ENCODE measurements at regions not wholly inside any gene's neighbourhood (a gene's known extent, or its start where the extent isn't known, plus 50 kb on each side); places are given as distances from the start of the nearest gene placed in this dataset.
A peak's percentile ranks its signal among the peaks of the same experiment; 100 is the strongest.

DNA sequence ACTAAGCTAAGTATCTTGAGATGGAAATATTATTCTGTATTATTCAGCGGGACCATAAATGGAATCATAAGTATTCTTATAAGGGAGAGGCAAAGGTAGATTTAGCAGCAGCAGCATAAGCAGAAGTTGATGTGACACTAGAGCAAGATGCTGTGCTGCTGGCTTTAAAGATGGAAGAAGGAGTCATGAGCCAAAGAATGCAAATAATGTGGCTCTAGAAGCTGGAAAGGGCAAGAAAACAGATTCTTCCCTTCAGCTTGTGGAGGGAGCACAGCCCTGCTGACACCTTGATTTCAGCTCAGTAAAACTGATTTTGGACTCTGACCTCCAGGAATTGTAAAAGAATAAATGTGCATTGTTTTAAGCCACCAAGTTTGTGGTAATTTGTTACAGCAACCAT lies 144.2 kb upstream of the ANKRD28 start:
- WGBS, 10 experiments = 100% methylated on average over 1 of the region's 1 CpG; no CpG with 5 or more reads in 5 of the 10 experiments
- no peak for ATAC-seq (replicated peaks in 6 of 8)
- in situ Hi-C loops (cut with MboI; ENCODE audit: low pct_unique_long_range_greater_than_20kb in 2 of 9, low sequenced_read_pairs in 9 of 9, unreplicated experiment in 9 of 9) = no loop called here
- Histone ChIP-seq H3K4me3 (no peak overlapping the region), H3K27ac (no peak overlapping the region), H3K4me1 (replicated peaks in 1 of 2) (no peaks in the 10 kb centered on the region)

DNA sequence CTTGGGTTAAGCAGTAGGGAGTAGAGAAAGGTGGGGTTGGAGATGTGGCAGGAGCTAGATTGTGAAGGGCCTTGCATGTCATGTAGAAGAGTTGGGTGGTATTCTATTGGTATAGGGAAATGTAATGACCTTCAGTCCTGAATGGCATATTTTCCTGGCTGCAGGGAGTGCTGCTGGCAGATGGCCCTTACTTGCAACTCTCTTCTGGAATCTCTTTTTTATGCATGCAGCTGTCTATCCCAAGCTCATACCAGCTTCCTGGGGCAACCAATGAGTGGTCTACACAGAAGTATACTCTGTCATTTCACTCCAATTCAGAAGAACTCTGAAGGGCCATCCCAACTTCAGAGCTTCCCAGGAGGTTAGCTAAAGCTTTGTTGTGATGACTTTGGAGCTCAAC lies 144.7 kb upstream of the ANKRD28 start:
- peak in 3 of 8 experiments; percentile 44 to 95 (median 58) for ATAC-seq (replicated peaks in 6 of 8)
- Histone ChIP-seq H3K27ac (no peak overlapping the region), H3K4me1 (replicated peaks in 1 of 2) (no peaks in the 10 kb centered on the region), H3K4me3 (no peak overlapping the region)
- in situ Hi-C loops (cut with MboI; ENCODE audit: low pct_unique_long_range_greater_than_20kb in 2 of 9, low sequenced_read_pairs in 9 of 9, unreplicated experiment in 9 of 9) = no loop called here

DNA sequence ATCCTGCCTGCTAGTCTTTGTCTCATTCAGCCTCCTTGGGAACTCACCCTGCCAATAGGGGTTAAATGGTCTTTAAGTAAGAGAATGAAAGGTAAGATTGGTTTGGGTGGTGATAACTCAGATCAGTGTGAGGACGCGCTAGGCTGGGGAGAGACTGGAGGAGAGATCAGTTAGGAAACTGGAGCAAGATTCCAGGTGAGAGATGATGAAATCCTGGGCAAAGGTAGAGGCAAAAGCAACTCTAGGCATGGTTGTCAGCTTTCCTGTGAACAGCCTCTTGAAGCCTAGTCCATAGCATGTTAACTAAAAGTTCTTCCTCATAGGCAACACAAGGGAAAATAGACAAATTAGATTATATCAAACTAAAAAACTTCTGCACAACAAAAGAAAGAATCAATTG lies 145.2 kb upstream of the ANKRD28 start:
- Histone ChIP-seq H3K4me3 (no peak overlapping the region), H3K27ac (no peak overlapping the region), H3K4me1 (replicated peaks in 1 of 2) (peaks cover 0 to under 1% of the 10 kb centered on the region in 2 donors)
- in situ Hi-C loops (cut with MboI; ENCODE audit: low pct_unique_long_range_greater_than_20kb in 2 of 9, low sequenced_read_pairs in 9 of 9, unreplicated experiment in 9 of 9) = no loop called here
- WGBS, 10 experiments = 60 to 100% (median 93%) methylated on average over 2 of the region's 2 CpGs; no CpG with 5 or more reads in 3 of the 10 experiments
- ATAC-seq (replicated peaks in 6 of 8) = no peak

DNA sequence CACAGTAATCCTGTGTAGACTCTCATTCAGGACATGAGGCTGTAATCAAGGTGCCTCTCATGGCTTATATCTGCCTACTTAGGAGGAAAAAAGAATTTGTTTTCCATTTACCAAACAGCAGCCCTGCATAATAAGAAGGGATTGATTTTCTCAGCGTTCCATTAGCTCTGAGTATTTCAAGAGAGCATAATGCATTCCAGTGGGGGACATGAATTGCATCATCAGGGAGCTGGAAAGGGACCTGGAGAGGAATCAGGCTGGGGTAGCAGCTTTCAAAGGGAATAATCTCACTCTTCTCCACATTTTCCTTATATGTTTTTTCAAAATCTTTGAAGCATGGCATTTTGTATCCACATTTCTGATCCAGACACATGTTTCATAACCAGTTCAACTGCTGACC lies 150.6 kb upstream of the ANKRD28 start:
- Histone ChIP-seq H3K27ac (no peak overlapping the region), H3K4me3 (no peak overlapping the region), H3K4me1 (replicated peaks in 1 of 2) (peaks cover 0 to 8% of the 10 kb centered on the region in 2 donors)
- in situ Hi-C loops (cut with MboI; ENCODE audit: low pct_unique_long_range_greater_than_20kb in 2 of 9, low sequenced_read_pairs in 9 of 9, unreplicated experiment in 9 of 9) = no loop called here
- peak in 3 of 8 experiments; percentile 58 to 83 (median 69) for ATAC-seq (replicated peaks in 6 of 8)
- 0 to 80% (median 40%) methylated on average over 1 of the region's 1 CpG; no CpG with 5 or more reads in 4 of the 10 experiments for WGBS, 10 experiments

DNA sequence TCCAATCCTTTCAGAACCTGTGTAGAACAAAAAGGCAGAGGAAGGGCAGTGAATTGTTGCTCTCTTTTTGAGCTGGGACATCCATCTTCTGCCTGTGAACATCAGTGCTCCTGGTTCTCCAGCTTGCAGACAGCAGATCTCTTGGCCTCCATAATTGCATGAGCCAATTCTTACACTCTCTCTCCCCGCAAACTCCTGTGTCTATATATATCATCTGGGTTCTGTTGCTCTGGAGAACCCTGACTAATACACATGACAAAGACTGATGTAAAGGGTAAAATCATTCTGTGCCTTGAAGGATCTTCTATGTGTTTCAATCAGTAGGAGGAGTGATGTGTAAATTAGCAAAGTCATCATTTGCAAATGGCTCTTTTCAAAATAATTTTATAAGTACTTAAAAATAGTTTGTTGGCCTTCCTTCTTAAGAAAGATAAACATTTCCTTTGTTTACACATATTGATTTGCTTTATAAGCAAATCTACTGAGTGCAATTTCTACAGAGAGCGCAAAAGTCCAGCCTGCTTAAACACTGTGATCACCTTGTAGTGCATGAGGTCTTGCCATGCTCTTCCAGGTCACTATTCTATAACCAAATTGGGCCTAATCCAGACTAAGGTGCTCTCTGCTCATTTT lies 154.9 kb upstream of the ANKRD28 start:
- WGBS, 10 experiments = 57 to 100% (median 94%) methylated on average over 1 to 2 of the region's 2 CpGs; no CpG with 5 or more reads in 3 of the 10 experiments
- no peak overlapping the region for H3K27ac ChIP-seq
- H3K4me3 ChIP-seq = no peak overlapping the region
- in situ Hi-C loops (cut with MboI; ENCODE audit: low pct_unique_long_range_greater_than_20kb in 2 of 9, low sequenced_read_pairs in 9 of 9, unreplicated experiment in 9 of 9) = no loop called here
- peak in 5 of 8 experiments; percentile 27 to 75 (median 32) for ATAC-seq (replicated peaks in 6 of 8)
- peaks cover 6 to 8% of the 10 kb centered on the region in 2 donors for H3K4me1 ChIP-seq (replicated peaks in 1 of 2)

DNA sequence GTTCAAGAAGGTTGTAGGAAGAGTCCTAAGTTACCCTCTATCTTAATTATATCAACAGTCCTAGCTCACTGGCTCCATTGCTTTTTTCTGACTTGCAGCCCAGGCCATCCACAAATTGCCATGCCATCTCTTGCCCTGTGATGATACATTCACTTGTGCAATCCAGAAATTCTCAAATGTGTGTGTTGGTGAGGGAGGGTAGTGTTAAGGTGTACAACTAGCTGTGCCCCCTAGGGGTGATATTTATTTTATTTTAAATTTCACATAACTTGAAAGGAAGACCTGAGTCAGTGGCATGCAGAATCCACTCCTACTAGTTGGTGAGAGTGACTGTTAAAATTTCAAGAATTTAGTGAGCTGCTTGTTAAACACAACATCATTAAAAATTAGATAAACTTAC lies 156.1 kb upstream of the ANKRD28 start:
- H3K4me3 ChIP-seq = no peak overlapping the region
- ATAC-seq (replicated peaks in 6 of 8) = no peak
- peaks cover 0 to 6% of the 10 kb centered on the region in 2 donors for H3K4me1 ChIP-seq (replicated peaks in 1 of 2)
- in situ Hi-C loops (cut with MboI; ENCODE audit: low pct_unique_long_range_greater_than_20kb in 2 of 9, low sequenced_read_pairs in 9 of 9, unreplicated experiment in 9 of 9) = no loop called here
- no peak overlapping the region for H3K27ac ChIP-seq

DNA sequence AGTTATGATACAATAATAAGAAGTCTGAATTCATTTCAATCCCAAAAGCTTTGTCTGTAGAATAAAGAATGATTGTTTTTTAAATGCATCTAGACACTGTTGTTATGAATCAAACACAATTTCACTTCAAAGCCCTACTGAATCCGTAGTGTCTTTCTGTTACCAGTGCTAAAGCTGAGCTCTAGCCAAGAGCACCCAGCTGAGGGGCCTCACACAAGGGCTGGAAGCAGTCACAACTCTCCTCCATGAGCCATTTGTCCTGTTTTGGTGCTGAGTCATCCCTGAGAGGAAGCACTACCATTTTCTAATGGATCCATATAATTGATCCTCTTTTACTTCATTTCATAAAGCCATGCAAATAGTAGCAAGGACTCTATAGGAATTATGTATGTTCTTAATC lies 158.2 kb upstream of the ANKRD28 start:
- WGBS, 10 experiments = 40 to 89% methylated on average over 1 of the region's 1 CpG; no CpG with 5 or more reads in 8 of the 10 experiments

DNA sequence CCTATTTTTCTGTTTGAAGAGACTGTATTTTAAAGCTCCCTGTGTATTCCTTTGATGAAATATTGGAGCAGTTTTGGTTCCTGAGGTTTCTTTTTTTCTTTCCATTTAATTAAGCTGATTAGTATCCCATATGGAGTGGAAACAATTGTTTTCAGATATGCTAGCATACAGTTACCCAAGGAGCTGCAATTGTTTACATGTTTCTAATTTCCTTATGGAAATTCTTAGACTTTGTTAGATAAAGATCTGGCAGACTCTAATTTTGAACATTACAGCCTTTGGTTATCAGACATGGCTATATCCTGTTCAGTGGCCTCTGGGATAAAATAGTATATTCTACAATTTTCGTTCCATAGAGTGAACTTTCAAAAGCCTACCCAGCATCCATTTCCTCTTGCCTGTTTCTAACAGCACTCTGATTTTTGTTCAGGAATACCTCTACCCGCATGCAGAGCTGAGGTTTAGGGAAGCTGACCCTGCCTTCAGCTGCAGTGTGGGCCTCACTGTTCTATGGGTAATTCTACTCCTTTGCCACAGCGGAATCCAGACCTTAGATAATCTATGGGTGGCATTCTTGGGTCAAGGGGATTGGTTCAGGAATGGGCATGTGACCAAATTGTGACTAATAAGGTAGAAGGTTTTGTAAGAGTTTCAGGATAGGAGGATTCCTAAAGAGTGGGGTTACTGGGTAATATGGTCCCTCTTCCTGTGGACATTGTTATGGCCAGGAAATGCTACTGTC lies 161.1 kb upstream of the ANKRD28 start:
- WGBS, 10 experiments = 60 to 100% (median 97%) methylated on average over 1 to 3 of the region's 3 CpGs; no CpG with 5 or more reads in 1 of the 10 experiments
- peak in 1 of 8 experiments; percentile 17 for ATAC-seq (replicated peaks in 6 of 8)
- Histone ChIP-seq H3K4me1 (replicated peaks in 1 of 2) (peaks cover 0 to 6% of the 10 kb centered on the region in 2 donors), H3K4me3 (no peak overlapping the region), H3K27ac (no peak overlapping the region)
- in situ Hi-C loops (cut with MboI; ENCODE audit: low pct_unique_long_range_greater_than_20kb in 2 of 9, low sequenced_read_pairs in 9 of 9, unreplicated experiment in 9 of 9) = no loop called here

More for the DNA sequence above, 158.2 kb upstream of the ANKRD28 start:
- peak in 4 of 8 experiments; percentile 46 to 72 (median 56) for ATAC-seq (replicated peaks in 6 of 8)
- in situ Hi-C loops (cut with MboI; ENCODE audit: low pct_unique_long_range_greater_than_20kb in 2 of 9, low sequenced_read_pairs in 9 of 9, unreplicated experiment in 9 of 9) = no loop called here
- Histone ChIP-seq H3K27ac (no peak overlapping the region), H3K4me1 (replicated peaks in 1 of 2) (peaks cover 0 to 6% of the 10 kb centered on the region in 2 donors), H3K4me3 (no peak overlapping the region)

DNA sequence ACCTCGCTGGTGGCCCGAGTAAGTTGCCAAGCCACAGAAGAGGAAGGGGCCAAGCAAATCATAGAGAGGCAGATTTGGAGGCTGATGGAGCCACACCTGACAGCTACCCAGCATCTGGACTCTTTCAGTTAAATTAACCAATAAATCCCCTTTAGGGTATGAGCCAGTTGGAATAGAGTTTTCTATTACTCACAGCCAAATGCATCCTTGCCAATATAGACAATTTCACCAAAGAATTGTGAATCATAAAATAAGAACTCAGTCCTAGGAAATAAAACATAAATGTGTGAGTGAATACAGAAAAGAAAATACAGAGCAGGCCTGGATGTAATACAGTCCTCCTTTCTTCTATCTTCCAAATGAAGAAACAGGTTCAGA lies 161.6 kb upstream of the ANKRD28 start:
- ATAC-seq (replicated peaks in 6 of 8) = no peak
- Histone ChIP-seq H3K4me1 (replicated peaks in 1 of 2) (peaks cover 0 to 6% of the 10 kb centered on the region in 2 donors), H3K27ac (no peak overlapping the region), H3K4me3 (no peak overlapping the region)
- in situ Hi-C loops (cut with MboI; ENCODE audit: low pct_unique_long_range_greater_than_20kb in 2 of 9, low sequenced_read_pairs in 9 of 9, unreplicated experiment in 9 of 9) = no loop called here
- 67 to 100% (median 92%) methylated on average over 1 to 2 of the region's 2 CpGs; no CpG with 5 or more reads in 4 of the 10 experiments for WGBS, 10 experiments

DNA sequence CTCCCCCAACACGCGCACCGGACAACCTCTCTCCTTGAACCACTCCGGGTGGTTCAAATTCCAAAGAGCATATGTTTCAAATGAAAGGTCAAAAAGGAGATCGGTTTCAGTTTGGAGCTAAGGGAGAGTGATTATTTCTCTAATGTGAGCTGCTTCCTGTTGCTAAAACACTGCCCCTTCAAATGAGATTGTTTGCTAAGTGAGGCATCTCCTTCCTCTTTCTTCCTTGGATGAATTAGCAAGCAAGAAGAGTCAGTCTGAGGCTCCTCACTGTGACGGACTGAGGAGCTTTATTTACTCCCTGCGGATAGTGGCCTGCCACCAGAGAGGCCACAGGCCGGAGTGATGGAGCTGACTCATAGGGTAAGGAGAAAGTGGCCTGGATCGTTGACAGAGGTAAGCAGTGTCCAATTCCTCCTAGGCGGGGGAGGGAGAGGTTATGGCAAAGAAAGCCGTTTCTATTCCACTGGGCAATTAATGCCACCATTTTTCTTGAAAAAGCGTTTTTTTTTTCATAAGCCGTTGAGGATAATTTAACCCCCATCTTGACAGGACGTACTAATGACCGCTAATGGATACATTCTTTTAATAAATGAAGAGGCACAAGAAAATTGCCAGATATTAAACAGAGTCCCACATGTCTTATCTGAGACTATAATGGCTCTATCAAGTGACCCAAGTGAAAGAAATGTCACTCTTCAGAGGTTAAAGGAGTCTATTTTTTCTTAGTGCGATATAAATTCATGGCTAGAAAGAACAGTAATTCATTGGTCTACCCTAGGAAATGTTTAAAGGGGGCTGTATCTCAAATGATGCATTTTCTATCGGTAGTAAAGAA lies 167.0 kb upstream of the ANKRD28 start:
- Histone ChIP-seq H3K27ac (no peak overlapping the region), H3K4me1 (replicated peaks in 1 of 2) (no peaks in the 10 kb centered on the region), H3K4me3 (no peak overlapping the region)
- WGBS, 10 experiments = 45 to 92% (median 68%) methylated on average over 4 to 13 of the region's 17 CpGs
- in situ Hi-C loops (cut with MboI; ENCODE audit: low pct_unique_long_range_greater_than_20kb in 2 of 9, low sequenced_read_pairs in 9 of 9, unreplicated experiment in 9 of 9) = no loop called here
- peak in 7 of 8 experiments; percentile 38 to 92 (median 57) for ATAC-seq (replicated peaks in 6 of 8)

DNA sequence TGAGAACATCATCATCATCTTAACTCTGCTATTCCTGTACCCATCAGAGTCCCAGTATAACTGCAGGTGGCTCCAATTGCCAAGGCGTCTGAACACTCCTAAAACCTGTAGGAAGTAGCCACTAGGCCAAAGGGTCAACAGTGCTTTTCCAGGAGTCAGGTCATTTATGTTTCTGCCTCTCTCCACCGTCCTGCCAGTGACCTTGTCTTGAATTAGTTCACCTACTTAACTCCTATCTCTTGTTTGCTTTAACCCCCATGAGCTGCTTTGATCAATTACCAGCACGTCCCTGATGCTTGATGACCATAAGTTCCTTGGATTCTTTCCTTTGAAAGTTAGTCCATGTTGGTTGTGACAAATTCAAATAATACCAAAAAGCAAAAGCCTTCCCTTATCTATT lies 169.8 kb upstream of the ANKRD28 start:
- Histone ChIP-seq H3K27ac (no peak overlapping the region), H3K4me1 (replicated peaks in 1 of 2) (no peaks in the 10 kb centered on the region), H3K4me3 (no peak overlapping the region)
- ATAC-seq (replicated peaks in 6 of 8) = no peak
- in situ Hi-C loops (cut with MboI; ENCODE audit: low pct_unique_long_range_greater_than_20kb in 2 of 9, low sequenced_read_pairs in 9 of 9, unreplicated experiment in 9 of 9) = no loop called here
- WGBS, 10 experiments = 0 to 69% (median 50%) methylated on average over 1 to 3 of the region's 3 CpGs; no CpG with 5 or more reads in 3 of the 10 experiments

DNA sequence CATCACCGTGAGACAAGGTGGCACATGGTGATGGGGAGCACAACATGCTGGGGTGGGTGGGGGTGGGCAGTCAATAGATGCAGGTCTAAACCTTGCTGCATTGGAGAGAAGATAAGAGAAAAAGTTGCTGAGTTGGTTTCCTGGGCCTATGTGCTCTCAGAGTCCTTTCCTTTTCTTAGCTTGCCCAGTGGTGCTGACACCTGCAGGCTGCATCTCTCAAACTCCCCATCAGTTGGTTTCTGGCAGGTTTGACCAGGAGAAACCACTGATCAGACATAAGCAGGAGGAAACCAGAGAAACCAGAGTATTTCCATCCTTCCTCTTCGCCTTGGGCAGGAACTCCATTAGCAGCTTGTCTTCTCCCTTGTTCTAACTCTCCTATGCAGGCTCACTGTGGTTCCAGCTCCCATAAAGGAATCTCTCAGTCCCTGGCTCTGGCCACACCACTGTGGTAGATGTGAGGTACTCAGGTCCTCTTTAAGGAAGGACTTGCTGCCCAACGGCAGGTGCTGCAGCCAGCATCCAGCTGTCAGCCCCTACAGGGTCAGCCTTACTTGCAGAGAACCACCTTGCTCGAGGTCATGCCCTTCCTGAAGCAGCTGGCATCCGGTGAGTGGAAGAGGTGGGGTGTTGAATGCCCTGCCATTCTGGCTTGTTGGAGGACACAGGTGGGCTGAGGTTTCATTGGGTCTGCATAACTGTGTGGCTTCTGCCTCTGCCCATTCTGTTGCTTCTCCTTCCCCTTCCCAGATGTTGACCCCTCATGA lies 172.3 kb upstream of the ANKRD28 start:
- in situ Hi-C loops (cut with MboI; ENCODE audit: low pct_unique_long_range_greater_than_20kb in 2 of 9, low sequenced_read_pairs in 9 of 9, unreplicated experiment in 9 of 9) = no loop called here
- WGBS, 10 experiments = 40 to 86% (median 62%) methylated on average over 1 to 2 of the region's 5 CpGs; no CpG with 5 or more reads in 6 of the 10 experiments
- H3K4me1 ChIP-seq (replicated peaks in 1 of 2) = no peaks in the 10 kb centered on the region
- no peak overlapping the region for H3K27ac ChIP-seq
- ATAC-seq (replicated peaks in 6 of 8) = no peak
- no peak overlapping the region for H3K4me3 ChIP-seq
